Endothelial cell (in vitro differentiated cells): ENCODE measurements at regions not wholly inside any gene's neighbourhood (a gene's known extent, or its start where the extent isn't known, plus 50 kb on each side); places are given as distances from the start of the nearest gene placed in this dataset.

Experiments
- DNase-seq: peaks from one replicate; pipeline ENCODE4 v3.0.0; 2021; ENCODE audit warnings: low spot score
- H3K27ac Mint-ChIP-seq: one replicate; pipeline ENCODE4 v1.8.0; 2021; ENCODE audit warnings: mixed read lengths, inconsistent platforms; ENCODE audit not compliant: unreplicated experiment
- H3K27me3 Mint-ChIP-seq: one replicate; pipeline ENCODE4 v1.8.0; 2021; ENCODE audit warnings: mild to moderate bottlenecking, moderate library complexity, mixed read lengths, inconsistent platforms; ENCODE audit not compliant: unreplicated experiment
- H3K36me3 Mint-ChIP-seq: one replicate; pipeline ENCODE4 v1.8.0; 2021; ENCODE audit warnings: mild to moderate bottlenecking, low read depth, mixed read lengths, inconsistent platforms; ENCODE audit not compliant: unreplicated experiment
- H3K4me1 Mint-ChIP-seq: one replicate; pipeline ENCODE4 v1.8.0; 2021; ENCODE audit warnings: mild to moderate bottlenecking, mixed read lengths, inconsistent platforms; ENCODE audit not compliant: unreplicated experiment
- H3K4me3 Mint-ChIP-seq: one replicate; pipeline ENCODE4 v1.8.0; 2021; ENCODE audit warnings: mild to moderate bottlenecking, mixed read lengths, inconsistent platforms; ENCODE audit not compliant: unreplicated experiment
- H3K9me3 Mint-ChIP-seq: one replicate; pipeline ENCODE4 v1.8.0; 2021; ENCODE audit warnings: mixed read lengths, inconsistent platforms; ENCODE audit not compliant: unreplicated experiment
- CTCF ChIP-seq: fragments of 200-600 bp; sonication (generic); IDR thresholded peaks from one replicate; pipeline ENCODE4 v1.5.0; 2021; ENCODE audit warnings: antibody characterized with exemption; ENCODE audit not compliant: unreplicated experiment

GRCh38 chr9:31733166-31733565 lies 651.3 kb upstream of the ACO1 start:
- H3K36me3 Mint-ChIP-seq: no peaks in the 10 kb centered on the region
- H3K27me3 Mint-ChIP-seq: no peaks in the 10 kb centered on the region
- TF ChIP-seq CTCF: no peak
- no peak for DNase-seq
- no peak overlapping the region for H3K27ac Mint-ChIP-seq
- no peak overlapping the region for H3K4me3 Mint-ChIP-seq
- no peaks in the 10 kb centered on the region for H3K4me1 Mint-ChIP-seq
- no peaks in the 10 kb centered on the region for H3K9me3 Mint-ChIP-seq

- H3K4me3 Mint-ChIP-seq: no peak overlapping the region
- no peaks in the 10 kb centered on the region for H3K9me3 Mint-ChIP-seq
- no peaks in the 10 kb centered on the region for H3K27me3 Mint-ChIP-seq
- no peaks in the 10 kb centered on the region for H3K36me3 Mint-ChIP-seq
- no peaks in the 10 kb centered on the region for H3K4me1 Mint-ChIP-seq
- DNase-seq: no peak
- no peak overlapping the region for H3K27ac Mint-ChIP-seq
- TF ChIP-seq CTCF: no peak
These were observed 647.8 kb upstream of the ACO1 start for GRCh38 chr9:31736581-31737179.

GRCh38 chr9:31740705-31741104 lies 643.7 kb upstream of the ACO1 start:
- Mint-ChIP-seq H3K36me3 (no peaks in the 10 kb centered on the region), H3K9me3 (no peaks in the 10 kb centered on the region), H3K4me1 (no peaks in the 10 kb centered on the region), H3K27me3 (no peaks in the 10 kb centered on the region), H3K4me3 (no peak overlapping the region), H3K27ac (no peak overlapping the region)
- no peak for TF ChIP-seq CTCF
- DNase-seq: no peak

GRCh38 chr9:31744589-31744988 lies 639.9 kb upstream of the ACO1 start:
- Mint-ChIP-seq H3K36me3 (no peaks in the 10 kb centered on the region), H3K9me3 (no peaks in the 10 kb centered on the region), H3K27ac (no peak overlapping the region), H3K4me1 (no peaks in the 10 kb centered on the region), H3K27me3 (no peaks in the 10 kb centered on the region), H3K4me3 (no peak overlapping the region)
- no peak for DNase-seq
- TF ChIP-seq CTCF: no peak

GRCh38 chr9:31745468-31745867 lies 639.0 kb upstream of the ACO1 start:
- Mint-ChIP-seq H3K36me3 (no peaks in the 10 kb centered on the region), H3K27me3 (no peaks in the 10 kb centered on the region), H3K4me3 (no peak overlapping the region), H3K4me1 (no peaks in the 10 kb centered on the region), H3K27ac (no peak overlapping the region), H3K9me3 (no peaks in the 10 kb centered on the region)
- no peak for DNase-seq
- TF ChIP-seq CTCF: no peak
